ENCODE measurements at regions not wholly inside any gene's neighbourhood (a gene's known extent, or its start where the extent isn't known, plus 50 kb on each side); places are given as distances from the start of the nearest gene placed in this dataset.

DNA sequence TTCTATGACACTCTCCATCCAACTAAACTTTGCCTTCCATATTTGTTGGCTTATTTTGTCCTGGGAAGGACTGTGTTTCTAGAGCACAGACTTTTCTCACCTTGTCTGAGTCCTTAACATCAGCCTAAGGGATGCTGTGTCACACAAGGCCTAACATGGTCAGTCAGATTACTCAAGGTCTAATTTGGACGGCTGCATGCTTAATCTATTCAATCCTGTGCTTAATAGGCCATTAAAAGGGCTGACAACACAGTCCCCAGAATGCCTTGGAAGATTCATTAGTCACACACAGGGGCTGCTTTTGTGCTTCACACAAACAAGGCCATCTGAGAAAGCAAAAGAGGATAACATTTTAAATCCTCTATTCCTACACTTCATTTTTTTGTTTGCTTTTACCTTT, 84.0 kb downstream of the DYNAP start:
- TF ChIP-seq POLR2A (IDR thresholded peaks at IDR 0.05; ENCODE audit: borderline replicate concordance, extremely low read depth, insufficient read depth, insufficient read length): no peak
- TF ChIP-seq, protein P1, sequence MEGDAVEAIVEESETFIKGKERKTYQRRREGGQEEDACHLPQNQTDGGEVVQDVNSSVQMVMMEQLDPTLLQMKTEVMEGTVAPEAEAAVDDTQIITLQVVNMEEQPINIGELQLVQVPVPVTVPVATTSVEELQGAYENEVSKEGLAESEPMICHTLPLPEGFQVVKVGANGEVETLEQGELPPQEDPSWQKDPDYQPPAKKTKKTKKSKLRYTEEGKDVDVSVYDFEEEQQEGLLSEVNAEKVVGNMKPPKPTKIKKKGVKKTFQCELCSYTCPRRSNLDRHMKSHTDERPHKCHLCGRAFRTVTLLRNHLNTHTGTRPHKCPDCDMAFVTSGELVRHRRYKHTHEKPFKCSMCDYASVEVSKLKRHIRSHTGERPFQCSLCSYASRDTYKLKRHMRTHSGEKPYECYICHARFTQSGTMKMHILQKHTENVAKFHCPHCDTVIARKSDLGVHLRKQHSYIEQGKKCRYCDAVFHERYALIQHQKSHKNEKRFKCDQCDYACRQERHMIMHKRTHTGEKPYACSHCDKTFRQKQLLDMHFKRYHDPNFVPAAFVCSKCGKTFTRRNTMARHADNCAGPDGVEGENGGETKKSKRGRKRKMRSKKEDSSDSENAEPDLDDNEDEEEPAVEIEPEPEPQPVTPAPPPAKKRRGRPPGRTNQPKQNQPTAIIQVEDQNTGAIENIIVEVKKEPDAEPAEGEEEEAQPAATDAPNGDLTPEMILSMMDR (IDR thresholded peaks at IDR 0.05 in 2 of 3, conservative IDR thresholded peaks at IDR 0.05 in 1 of 3; ENCODE audit: borderline replicate concordance in 1 of 3, insufficient read depth in 1 of 3, low read depth in 2 of 3, low read length in 2 of 3): no peak
- TF ChIP-seq RAD21 (IDR thresholded peaks at IDR 0.05; ENCODE audit: low read depth): no peak
- TF ChIP-seq, protein P2, sequence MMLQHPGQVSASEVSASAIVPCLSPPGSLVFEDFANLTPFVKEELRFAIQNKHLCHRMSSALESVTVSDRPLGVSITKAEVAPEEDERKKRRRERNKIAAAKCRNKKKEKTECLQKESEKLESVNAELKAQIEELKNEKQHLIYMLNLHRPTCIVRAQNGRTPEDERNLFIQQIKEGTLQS (IDR thresholded peaks at IDR 0.05): no peak
- no peak for TF ChIP-seq EZH2phosphoT487 (IDR thresholded peaks at IDR 0.05; ENCODE audit: borderline replicate concordance)
- TF ChIP-seq, protein P3, sequence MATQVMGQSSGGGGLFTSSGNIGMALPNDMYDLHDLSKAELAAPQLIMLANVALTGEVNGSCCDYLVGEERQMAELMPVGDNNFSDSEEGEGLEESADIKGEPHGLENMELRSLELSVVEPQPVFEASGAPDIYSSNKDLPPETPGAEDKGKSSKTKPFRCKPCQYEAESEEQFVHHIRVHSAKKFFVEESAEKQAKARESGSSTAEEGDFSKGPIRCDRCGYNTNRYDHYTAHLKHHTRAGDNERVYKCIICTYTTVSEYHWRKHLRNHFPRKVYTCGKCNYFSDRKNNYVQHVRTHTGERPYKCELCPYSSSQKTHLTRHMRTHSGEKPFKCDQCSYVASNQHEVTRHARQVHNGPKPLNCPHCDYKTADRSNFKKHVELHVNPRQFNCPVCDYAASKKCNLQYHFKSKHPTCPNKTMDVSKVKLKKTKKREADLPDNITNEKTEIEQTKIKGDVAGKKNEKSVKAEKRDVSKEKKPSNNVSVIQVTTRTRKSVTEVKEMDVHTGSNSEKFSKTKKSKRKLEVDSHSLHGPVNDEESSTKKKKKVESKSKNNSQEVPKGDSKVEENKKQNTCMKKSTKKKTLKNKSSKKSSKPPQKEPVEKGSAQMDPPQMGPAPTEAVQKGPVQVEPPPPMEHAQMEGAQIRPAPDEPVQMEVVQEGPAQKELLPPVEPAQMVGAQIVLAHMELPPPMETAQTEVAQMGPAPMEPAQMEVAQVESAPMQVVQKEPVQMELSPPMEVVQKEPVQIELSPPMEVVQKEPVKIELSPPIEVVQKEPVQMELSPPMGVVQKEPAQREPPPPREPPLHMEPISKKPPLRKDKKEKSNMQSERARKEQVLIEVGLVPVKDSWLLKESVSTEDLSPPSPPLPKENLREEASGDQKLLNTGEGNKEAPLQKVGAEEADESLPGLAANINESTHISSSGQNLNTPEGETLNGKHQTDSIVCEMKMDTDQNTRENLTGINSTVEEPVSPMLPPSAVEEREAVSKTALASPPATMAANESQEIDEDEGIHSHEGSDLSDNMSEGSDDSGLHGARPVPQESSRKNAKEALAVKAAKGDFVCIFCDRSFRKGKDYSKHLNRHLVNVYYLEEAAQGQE (IDR thresholded peaks at IDR 0.05; ENCODE audit: low read depth): no peak
- TF ChIP-seq EZH2 (IDR thresholded peaks at IDR 0.05): no peak
- TF ChIP-seq POLR2AphosphoS5 (IDR thresholded peaks at IDR 0.05; ENCODE audit: low read depth, low read length): no peak
- TF ChIP-seq ZNF274 (IDR thresholded peaks at IDR 0.05; ENCODE audit: low read depth, low read length): no peak
- no peak for TF ChIP-seq CEBPB (IDR thresholded peaks at IDR 0.05; ENCODE audit: low read depth)
- TF ChIP-seq FOSL1 (IDR thresholded peaks at IDR 0.05; ENCODE audit: low read depth): no peak
- no peak for TF ChIP-seq JUND (IDR thresholded peaks at IDR 0.05)
- TF ChIP-seq, protein P4, sequence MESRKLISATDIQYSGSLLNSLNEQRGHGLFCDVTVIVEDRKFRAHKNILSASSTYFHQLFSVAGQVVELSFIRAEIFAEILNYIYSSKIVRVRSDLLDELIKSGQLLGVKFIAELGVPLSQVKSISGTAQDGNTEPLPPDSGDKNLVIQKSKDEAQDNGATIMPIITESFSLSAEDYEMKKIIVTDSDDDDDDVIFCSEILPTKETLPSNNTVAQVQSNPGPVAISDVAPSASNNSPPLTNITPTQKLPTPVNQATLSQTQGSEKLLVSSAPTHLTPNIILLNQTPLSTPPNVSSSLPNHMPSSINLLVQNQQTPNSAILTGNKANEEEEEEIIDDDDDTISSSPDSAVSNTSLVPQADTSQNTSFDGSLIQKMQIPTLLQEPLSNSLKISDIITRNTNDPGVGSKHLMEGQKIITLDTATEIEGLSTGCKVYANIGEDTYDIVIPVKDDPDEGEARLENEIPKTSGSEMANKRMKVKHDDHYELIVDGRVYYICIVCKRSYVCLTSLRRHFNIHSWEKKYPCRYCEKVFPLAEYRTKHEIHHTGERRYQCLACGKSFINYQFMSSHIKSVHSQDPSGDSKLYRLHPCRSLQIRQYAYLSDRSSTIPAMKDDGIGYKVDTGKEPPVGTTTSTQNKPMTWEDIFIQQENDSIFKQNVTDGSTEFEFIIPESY (IDR thresholded peaks at IDR 0.05; ENCODE audit: extremely low read depth, insufficient replicate concordance, low read length): no peak
- TF ChIP-seq ZFX (IDR thresholded peaks at IDR 0.05): no peak

All from HCT116 (cell line).